Loucy (cell line): ENCODE measurements at regions not wholly inside any gene's neighbourhood (a gene's known extent, or its start where the extent isn't known, plus 50 kb on each side); places are given as distances from the start of the nearest gene placed in this dataset.

Experiments used
- EZH2phosphoT487 ChIP-seq: fragments of 200-600 bp; IDR thresholded peaks from 2 replicates; pipeline ENCODE4 v1.6.1; 2018; ENCODE audit warnings: antibody characterized with exemption, mild to moderate bottlenecking, moderate library complexity, borderline replicate concordance
- TF ChIP-seq, protein P1 (sequence below): fragments of 200-600 bp; sonication (generic); conservative IDR thresholded peaks from 2 replicates; pipeline ENCODE4 v1.5.1; 2014; ENCODE audit warnings: mild to moderate bottlenecking, antibody characterized with exemption, low read length

DNA sequence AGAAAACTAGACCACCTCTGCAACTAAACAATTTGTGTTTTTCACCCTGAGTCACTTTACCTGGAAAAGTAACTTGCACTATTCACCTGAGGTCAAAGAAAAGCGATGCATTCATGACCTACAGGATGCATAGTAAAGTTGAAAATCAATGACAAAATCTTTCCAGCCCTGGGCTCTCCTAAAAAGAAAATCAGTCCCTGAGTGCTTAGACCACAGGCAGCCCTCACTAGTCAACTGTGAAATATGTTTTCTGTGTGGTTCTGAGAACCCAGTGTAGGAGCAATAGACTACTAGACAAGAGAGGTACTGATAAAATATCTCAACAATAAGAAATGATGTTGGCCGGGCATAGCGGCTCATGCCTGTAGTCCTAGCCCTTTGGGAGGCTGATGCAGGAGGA lies 133.1 kb downstream of the TXNL1 start:
- TF ChIP-seq, protein P1, sequence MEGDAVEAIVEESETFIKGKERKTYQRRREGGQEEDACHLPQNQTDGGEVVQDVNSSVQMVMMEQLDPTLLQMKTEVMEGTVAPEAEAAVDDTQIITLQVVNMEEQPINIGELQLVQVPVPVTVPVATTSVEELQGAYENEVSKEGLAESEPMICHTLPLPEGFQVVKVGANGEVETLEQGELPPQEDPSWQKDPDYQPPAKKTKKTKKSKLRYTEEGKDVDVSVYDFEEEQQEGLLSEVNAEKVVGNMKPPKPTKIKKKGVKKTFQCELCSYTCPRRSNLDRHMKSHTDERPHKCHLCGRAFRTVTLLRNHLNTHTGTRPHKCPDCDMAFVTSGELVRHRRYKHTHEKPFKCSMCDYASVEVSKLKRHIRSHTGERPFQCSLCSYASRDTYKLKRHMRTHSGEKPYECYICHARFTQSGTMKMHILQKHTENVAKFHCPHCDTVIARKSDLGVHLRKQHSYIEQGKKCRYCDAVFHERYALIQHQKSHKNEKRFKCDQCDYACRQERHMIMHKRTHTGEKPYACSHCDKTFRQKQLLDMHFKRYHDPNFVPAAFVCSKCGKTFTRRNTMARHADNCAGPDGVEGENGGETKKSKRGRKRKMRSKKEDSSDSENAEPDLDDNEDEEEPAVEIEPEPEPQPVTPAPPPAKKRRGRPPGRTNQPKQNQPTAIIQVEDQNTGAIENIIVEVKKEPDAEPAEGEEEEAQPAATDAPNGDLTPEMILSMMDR, result no peak
- no peak for TF ChIP-seq EZH2phosphoT487
